Activated CD4-positive, alpha-beta T cell treated with anti-CD3 and anti-CD28 coated beads, Interleukin-2, Interleukin-4, amounts not matched to agents 100 ng/mL and 50 ng/mL, durations not matched to agents 16 hours and 8 hours (primary cell): ENCODE measurements at regions not wholly inside any gene's neighbourhood (a gene's known extent, or its start where the extent isn't known, plus 50 kb on each side); places are given as distances from the start of the nearest gene placed in this dataset.
A peak's percentile ranks its signal among the peaks of the same experiment; 100 is the strongest.

Source experiments
- DNase-seq: peaks from one replicate; pipeline ENCODE4 v3.0.0-alpha.2; 2020; ENCODE audit warnings: low spot score

- no peak for DNase-seq
Measured at GRCh38 chr4:138688408-138689085, 327.0 kb upstream of the NOCT start.

- no peak for DNase-seq
Measured at GRCh38 chr4:138686106-138686835, 329.3 kb upstream of the NOCT start.

DNA sequence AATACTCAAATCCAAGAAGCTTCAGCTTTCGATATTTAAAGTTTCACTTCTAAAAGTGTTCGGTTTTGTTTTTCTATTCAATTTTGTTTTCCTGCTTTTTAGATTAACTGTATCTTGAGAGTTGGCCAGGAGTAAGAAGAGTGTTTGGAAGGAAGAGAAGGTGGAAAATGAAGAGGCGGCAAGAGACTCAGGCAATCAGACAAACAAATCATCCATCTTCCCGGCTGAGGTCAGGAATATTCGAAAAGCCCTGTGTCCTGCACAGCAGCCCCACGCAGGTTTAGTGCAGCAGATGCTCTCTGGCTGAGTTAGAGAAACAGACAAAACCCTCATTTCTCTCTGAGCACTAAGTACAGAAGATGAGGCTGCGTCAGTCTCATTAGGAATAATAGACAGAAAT is 330.3 kb upstream of the NOCT start:
- DNase-seq, result no peak

DNA sequence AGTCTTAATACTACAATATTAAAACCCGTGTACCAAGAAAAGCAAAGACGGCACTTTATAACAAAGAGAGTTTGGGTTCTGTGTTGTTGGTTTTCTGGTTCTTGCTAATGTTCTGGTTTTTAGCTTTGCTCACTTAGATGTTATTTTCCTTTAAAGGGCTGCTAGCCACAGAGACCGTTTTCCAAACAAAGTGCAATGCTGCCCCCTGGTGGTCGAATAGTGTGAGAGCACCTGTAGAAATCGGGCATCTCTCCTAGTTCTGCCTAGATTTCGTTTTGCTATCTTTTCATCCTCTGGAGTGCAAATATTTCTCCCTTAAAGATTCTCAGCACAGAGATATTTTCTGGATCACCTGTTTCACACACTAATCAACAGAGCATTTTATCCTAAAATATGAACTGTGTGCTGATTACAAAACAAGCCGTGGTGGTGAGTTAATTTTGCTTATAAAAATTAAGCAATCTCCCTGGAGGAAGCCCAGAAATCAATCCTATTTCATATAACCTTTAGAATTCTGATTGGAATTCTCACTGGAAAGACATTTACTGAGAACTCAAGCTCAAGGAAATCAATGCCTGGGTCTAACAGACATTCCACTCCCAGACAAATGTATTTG is 334.5 kb upstream of the NOCT start:
- DNase-seq, result peak; percentile 74

DNA sequence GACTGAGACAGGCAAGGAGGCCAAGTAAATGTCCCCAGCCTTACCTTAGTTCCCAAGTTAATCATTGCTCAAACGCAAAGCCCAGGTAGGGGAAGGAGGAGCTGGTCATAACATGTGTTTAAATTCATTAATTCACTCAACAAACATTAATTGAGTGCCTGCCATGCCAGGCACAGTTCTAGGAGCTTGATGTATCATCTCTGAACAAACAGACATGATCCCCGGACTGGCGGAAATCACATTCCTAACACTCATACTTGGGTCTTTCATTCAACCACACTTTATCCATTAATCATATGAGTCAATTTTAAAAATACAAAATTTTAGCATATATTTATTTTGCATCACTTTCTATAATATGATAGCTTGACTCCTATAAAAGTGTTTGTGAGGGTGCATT is 335.3 kb upstream of the NOCT start:
- DNase-seq, result no peak

- DNase-seq, result no peak
Measured at GRCh38 chr4:138678985-138679746, 336.4 kb upstream of the NOCT start.

DNA sequence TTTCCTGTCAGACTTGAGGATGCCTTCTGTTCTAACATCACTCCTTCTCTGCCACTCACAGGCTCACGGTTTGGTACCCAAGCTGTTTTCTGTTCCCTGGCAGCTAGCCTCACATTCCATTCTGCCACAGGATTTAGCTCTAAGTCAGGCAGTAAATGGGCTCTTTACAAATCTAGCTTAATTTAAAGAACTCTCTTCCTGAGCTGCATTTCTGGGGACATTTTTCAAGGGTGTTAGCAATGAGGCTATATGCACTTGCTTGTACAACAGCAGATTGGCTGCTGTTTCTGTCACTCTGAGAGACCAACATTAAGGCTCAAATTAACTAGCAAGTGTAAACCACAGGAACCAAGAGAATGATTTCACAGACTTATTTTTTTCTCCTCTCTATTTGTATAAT is 337.8 kb upstream of the NOCT start:
- no peak for DNase-seq

DNA sequence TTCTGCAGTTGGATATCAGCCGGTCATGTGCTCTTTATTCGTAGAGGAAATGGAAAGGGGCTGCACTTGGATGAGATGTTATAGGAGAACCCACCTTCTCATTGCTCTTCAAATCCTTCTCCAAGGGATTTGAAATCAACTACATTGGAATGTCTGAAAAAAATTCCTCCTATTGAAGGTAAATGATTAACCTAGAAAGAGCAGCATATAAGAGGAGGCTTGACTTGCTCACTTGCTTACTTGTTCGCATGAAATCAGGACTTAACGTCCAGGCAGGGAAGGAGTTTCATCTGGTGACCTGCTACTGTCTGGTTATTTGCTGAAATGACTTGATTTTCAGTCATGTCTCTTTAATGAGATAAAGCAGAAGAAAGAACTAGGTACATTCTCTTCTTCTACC is 338.4 kb upstream of the NOCT start:
- DNase-seq, result no peak

DNA sequence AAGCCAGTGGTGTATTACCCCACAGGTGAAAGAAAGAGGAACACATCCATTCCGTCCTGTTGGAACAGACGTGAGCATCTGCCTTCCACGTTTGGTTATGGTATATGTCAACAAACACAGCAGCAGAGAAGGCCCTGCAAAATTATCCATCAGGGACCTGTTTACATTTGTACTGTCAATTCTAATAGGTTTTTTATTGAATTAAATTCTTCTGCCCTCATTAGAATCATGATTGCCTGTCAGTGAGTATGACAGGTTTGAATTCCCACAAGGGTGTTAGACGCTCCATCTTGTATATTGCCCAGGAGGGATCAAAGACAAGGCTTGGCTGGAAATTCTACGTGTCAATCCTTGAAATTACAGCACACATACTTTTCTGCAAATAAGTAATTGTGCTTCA is 339.9 kb upstream of the NOCT start:
- DNase-seq, result no peak

- no peak for DNase-seq
Measured at GRCh38 chr4:138674209-138674608, 341.4 kb upstream of the NOCT start.

DNA sequence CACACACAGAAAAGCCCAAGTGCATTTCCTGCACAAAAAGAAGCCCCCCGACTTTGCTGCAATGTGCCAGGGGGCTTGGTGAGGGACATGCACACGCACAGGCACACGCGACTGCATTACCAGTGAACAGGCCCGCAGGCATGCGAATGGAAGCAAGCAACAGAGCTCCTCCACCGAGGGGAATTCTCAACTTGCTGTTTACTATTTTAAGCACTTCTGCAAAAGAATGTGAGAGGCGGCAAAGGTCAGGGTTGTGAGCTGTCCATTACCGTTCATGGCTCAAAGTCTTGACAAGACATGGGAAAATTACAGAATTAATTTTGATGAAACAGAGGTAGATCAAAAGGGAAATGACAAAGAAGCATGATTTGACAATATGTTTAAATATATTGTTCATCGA is 342.5 kb upstream of the NOCT start:
- no peak for DNase-seq

- DNase-seq, result no peak
Measured at GRCh38 chr4:138672393-138672976, 343.1 kb upstream of the NOCT start.

GRCh38 chr4:138671606-138672084 is 343.9 kb upstream of the NOCT start:
- DNase-seq, result no peak

GRCh38 chr4:138671106-138671505 is 344.5 kb upstream of the NOCT start:
- DNase-seq, result no peak

GRCh38 chr4:138670681-138671080 is 344.9 kb upstream of the NOCT start:
- DNase-seq, result no peak

DNA sequence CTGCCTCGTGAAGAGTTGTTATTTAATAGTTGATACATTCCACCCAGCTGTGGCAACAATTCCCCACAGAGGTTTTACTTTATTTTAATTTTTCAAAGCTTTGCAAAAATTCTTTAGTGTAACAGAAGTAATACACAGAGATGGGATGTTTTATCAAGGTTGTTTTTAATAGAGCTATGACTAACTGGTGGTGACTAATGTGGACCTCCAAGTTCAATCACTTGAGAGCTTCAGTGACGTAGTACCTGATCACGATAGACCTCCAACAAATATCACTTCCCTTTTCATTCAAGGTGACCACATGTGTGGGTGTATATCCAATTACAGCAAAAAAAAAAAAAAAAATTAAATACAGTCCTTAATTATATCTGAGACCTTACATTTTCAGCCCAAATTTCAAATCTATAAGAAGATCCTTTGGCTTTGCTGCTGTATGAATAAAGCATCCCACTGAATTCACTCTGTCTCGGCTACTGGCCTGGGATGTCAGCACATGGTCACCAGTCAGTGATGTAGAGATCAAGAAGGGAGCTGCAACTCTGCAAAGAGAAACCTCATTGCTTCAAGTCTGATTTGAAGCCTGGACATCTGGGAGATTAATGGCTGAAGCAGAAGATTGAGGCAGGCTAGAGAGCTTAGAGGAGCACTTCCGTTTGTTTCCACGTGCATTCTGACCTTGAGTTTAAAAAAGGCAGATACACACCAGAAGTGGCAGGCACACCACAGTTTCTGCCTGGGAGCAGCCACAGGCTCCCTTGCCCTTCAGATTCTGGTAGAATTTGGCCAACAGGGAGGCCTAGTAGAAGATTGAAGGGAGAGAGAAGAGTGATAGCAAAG is 345.9 kb upstream of the NOCT start:
- no peak for DNase-seq

DNA sequence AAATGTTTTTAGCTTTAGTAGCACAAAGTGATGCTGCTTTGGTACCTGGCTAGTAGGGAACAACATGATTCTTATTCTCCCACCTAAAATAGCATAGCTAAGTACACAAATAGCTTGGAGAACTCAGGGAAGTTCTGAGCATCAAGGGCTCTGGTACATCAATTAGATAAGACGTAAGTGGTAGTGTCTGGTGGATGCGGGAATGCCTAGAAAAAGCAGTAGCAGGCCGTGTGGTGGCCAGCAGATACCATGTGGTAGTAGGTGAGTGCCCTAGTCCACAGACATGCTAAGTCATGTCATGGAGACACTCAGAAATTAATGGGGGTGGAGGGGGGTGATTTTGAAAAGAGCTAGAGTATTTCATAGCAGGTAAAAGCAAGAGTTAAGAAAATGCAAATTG is 347.3 kb upstream of the NOCT start:
- DNase-seq, result no peak

GRCh38 chr4:138666366-138666765 is 349.2 kb upstream of the NOCT start:
- DNase-seq, result no peak

DNA sequence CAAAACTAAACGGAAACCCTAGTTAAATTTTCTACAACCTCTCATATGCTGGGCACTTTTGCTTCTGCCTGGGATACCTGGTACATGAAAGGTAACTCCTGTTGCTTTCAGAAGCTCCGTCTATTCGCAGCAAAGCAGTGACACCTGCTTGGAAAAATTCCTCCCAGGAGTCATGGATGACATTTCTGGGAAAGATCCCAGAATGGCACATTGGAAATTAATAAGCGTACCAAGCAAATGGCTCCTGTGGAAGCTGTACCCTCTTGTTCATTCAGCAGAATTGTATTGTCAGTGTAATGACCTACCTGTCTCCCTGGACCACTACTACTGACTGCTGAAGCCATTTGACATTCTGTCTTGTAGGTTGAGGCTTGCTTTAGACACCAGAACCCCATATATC is 349.7 kb upstream of the NOCT start:
- no peak for DNase-seq

DNA sequence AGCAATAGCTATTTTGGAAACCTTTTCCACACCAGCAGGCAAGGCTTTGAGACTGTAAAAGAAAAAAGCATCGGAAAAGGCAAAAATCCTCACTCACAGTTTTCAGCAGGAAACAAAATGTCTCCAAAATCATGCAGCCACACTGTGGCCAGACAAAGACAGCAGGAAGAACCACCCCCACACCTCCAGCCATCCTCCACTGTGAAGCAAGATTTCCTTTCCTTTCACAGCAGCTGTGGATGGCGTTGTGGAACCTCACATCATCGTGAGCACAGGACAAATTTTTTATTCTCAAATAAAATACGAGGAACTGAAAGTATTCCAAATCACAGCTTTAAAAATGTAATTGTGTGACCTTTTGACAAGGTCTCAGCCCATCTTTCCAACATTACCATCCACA is 351.7 kb upstream of the NOCT start:
- DNase-seq, result no peak

DNA sequence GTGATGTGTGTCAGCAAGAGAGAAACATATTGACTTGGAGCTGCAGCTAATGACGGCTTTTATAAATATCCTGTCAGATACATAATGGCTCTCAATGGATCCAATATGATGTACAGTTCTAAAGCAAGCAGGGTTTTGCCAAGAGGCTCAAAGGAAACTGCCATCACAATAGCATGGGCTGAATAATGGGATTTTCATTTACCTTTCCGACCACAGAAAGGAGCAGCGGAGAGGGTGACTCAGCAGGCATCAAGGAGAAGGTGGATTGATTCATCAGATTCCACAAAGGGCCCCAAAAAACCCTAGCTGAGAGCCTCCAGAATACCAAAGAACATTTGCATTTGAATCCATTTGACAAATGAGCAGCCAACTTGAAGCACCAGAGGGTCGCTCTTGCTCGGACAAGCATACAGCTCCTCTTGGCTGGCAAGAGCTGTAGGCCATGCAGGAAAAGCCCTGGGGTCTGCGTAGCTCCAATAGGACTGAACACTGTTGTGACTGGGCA is 355.7 kb upstream of the NOCT start:
- no peak for DNase-seq
